Osteoblast (primary cell): ENCODE measurements at regions not wholly inside any gene's neighbourhood (a gene's known extent, or its start where the extent isn't known, plus 50 kb on each side); places are given as distances from the start of the nearest gene placed in this dataset.

Experiments
- DNase-seq: peaks from one replicate; pipeline ENCODE4 v3.0.0; 2011; ENCODE audit warnings: low spot score, mixed read lengths; ENCODE audit not compliant: insufficient read length; ENCODE audit errors: missing footprints
- H2AFZ ChIP-seq: 2 replicates; pipeline ENCODE4 v1.6.0; 2011; ENCODE audit warnings: mild to moderate bottlenecking, low read length
- H3K27ac ChIP-seq: 2 replicates; pipeline ENCODE4 v1.5.1; 2011; ENCODE audit warnings: mild to moderate bottlenecking, low read depth, low read length, moderate library complexity
- H3K27me3 ChIP-seq: 2 replicates; pipeline ENCODE4 v1.6.0; 2012; ENCODE audit warnings: mild to moderate bottlenecking, control low read depth, inconsistent platforms, low read length, moderate library complexity; ENCODE audit not compliant: insufficient read depth
- H3K36me3 ChIP-seq: 2 replicates; pipeline ENCODE4 v1.5.1; 2011; ENCODE audit warnings: mild to moderate bottlenecking, low read length, control low read depth, moderate library complexity; ENCODE audit not compliant: insufficient read depth
- H3K4me1 ChIP-seq: 2 replicates; pipeline ENCODE4 v1.5.1; 2011; ENCODE audit warnings: mild to moderate bottlenecking, low read length, control low read depth, moderate library complexity; ENCODE audit not compliant: insufficient read depth
- H3K4me2 ChIP-seq: 2 replicates; pipeline ENCODE4 v1.6.0; 2011; ENCODE audit warnings: mild to moderate bottlenecking, low read length; ENCODE audit not compliant: insufficient read depth
- H3K4me3 ChIP-seq: fragments of 200-600 bp; sonication (generic); 3 replicates; pipeline ENCODE4 v1.5.1; 2012; ENCODE audit warnings: mild to moderate bottlenecking, low read length, inconsistent platforms; ENCODE audit not compliant: insufficient read depth
- H3K79me2 ChIP-seq: 2 replicates; pipeline ENCODE4 v1.6.0; 2012; ENCODE audit warnings: mild to moderate bottlenecking, low read length, control low read depth, inconsistent platforms; ENCODE audit not compliant: insufficient read depth
- H3K9me3 ChIP-seq: 2 replicates; pipeline ENCODE4 v1.5.1; 2011; ENCODE audit warnings: low read depth, low read length, control low read depth
- H4K20me1 ChIP-seq: 2 replicates; pipeline ENCODE4 v1.6.0; 2012; ENCODE audit warnings: mild to moderate bottlenecking, low read length, control low read depth; ENCODE audit not compliant: insufficient read depth
- CTCF ChIP-seq: IDR thresholded peaks from 2 replicates; pipeline ENCODE4 v1.5.1; 2011; ENCODE audit warnings: mild to moderate bottlenecking, low read depth, low read length, moderate library complexity; ENCODE audit errors: extremely low read depth

- no peaks in the 10 kb centered on the region for H3K36me3 ChIP-seq
- TF ChIP-seq CTCF, result no peak
- H3K4me1 ChIP-seq, result no peaks in the 10 kb centered on the region
- H3K4me3 ChIP-seq, result no peak overlapping the region
- DNase-seq, result no peak
- peaks cover 5% of the 10 kb centered on the region for H3K9me3 ChIP-seq
- no peak overlapping the region for H3K4me2 ChIP-seq
- H2AFZ ChIP-seq, result no peak overlapping the region
- H3K27me3 ChIP-seq, result peaks cover 11% of the 10 kb centered on the region
- no peaks in the 10 kb centered on the region for H3K79me2 ChIP-seq
- H4K20me1 ChIP-seq, result no peaks in the 10 kb centered on the region
- H3K27ac ChIP-seq, result no peak overlapping the region
Observed at GRCh38 chr22:27576815-27577573, 224.6 kb downstream of the MN1 start.

- DNase-seq, result no peak
- H3K27me3 ChIP-seq, result peaks cover 5% of the 10 kb centered on the region
- H3K4me1 ChIP-seq, result no peaks in the 10 kb centered on the region
- TF ChIP-seq CTCF, result no peak
- no peak overlapping the region for H3K27ac ChIP-seq
- no peak overlapping the region for H3K4me3 ChIP-seq
- H3K36me3 ChIP-seq, result no peaks in the 10 kb centered on the region
- H3K9me3 ChIP-seq, result no peaks in the 10 kb centered on the region
- H4K20me1 ChIP-seq, result no peaks in the 10 kb centered on the region
- H3K79me2 ChIP-seq, result no peaks in the 10 kb centered on the region
- H3K4me2 ChIP-seq, result no peak overlapping the region
- H2AFZ ChIP-seq, result no peak overlapping the region
Observed at GRCh38 chr22:27577574-27577969, 224.0 kb downstream of the MN1 start.

- no peaks in the 10 kb centered on the region for H3K9me3 ChIP-seq
- no peak overlapping the region for H2AFZ ChIP-seq
- no peak overlapping the region for H3K4me3 ChIP-seq
- no peak overlapping the region for H3K4me2 ChIP-seq
- no peak for TF ChIP-seq CTCF
- no peak overlapping the region for H3K27ac ChIP-seq
- H4K20me1 ChIP-seq, result no peaks in the 10 kb centered on the region
- no peaks in the 10 kb centered on the region for H3K79me2 ChIP-seq
- no peaks in the 10 kb centered on the region for H3K4me1 ChIP-seq
- no peak for DNase-seq
- H3K27me3 ChIP-seq, result peaks cover 3% of the 10 kb centered on the region
- H3K36me3 ChIP-seq, result no peaks in the 10 kb centered on the region
Observed at GRCh38 chr22:27578937-27579617, 222.5 kb downstream of the MN1 start.

- no peaks in the 10 kb centered on the region for H3K36me3 ChIP-seq
- no peaks in the 10 kb centered on the region for H3K79me2 ChIP-seq
- H3K4me2 ChIP-seq, result no peak overlapping the region
- no peak for TF ChIP-seq CTCF
- H3K27ac ChIP-seq, result no peak overlapping the region
- H3K9me3 ChIP-seq, result no peaks in the 10 kb centered on the region
- no peaks in the 10 kb centered on the region for H4K20me1 ChIP-seq
- H3K4me1 ChIP-seq, result no peaks in the 10 kb centered on the region
- DNase-seq, result no peak
- no peak overlapping the region for H3K4me3 ChIP-seq
- no peaks in the 10 kb centered on the region for H3K27me3 ChIP-seq
- no peak overlapping the region for H2AFZ ChIP-seq
Observed at GRCh38 chr22:27580311-27580897, 221.2 kb downstream of the MN1 start.
